ENCODE measurements at regions not wholly inside any gene's neighbourhood (a gene's known extent, or its start where the extent isn't known, plus 50 kb on each side); places are given as distances from the start of the nearest gene placed in this dataset.

DNA sequence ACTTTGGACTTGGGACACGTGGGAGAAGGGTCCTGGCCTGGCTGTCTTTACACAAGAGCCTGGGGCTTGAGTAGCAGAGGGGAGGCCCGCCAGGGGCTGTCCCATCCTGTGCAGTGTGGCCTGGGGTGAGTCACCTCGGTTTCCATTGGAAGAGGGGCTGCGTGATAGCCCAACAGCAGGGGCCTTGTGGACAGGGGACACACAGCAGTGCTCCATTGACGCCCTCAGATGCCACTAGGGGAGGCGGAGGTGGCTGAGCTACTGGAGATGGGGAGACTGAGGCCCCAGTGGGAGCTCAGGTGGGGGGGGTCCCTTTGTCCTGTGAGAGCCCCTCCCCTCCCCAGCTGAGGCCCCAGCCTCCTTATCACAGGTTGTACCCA is 50.0 kb upstream of the RNU6ATAC start:
- no peak for DNase-seq (ENCODE audit: low read depth in 4 of 4, low spot score in 3 of 4)

- no peak for DNase-seq (ENCODE audit: low read depth in 4 of 4, low spot score in 3 of 4)
Observed at GRCh38 chr9:134214766-134215419, 50.5 kb upstream of the RNU6ATAC start.

DNA sequence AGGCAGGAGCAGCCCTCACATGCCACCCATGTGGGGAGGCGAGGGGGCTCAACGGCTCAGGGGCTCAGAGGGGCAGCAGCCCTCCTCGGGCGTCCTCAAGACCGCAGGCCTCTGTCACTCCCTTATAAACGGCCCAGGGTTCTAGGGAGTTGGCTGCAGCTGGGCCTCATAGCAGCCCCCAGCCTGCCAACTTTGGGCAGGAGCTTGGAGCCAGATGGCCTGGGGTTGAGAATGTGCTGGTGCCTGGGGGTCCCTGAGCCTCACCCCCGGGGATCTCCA is 51.0 kb upstream of the RNU6ATAC start:
- DNase-seq (ENCODE audit: low read depth in 4 of 4, low spot score in 3 of 4): no peak

DNA sequence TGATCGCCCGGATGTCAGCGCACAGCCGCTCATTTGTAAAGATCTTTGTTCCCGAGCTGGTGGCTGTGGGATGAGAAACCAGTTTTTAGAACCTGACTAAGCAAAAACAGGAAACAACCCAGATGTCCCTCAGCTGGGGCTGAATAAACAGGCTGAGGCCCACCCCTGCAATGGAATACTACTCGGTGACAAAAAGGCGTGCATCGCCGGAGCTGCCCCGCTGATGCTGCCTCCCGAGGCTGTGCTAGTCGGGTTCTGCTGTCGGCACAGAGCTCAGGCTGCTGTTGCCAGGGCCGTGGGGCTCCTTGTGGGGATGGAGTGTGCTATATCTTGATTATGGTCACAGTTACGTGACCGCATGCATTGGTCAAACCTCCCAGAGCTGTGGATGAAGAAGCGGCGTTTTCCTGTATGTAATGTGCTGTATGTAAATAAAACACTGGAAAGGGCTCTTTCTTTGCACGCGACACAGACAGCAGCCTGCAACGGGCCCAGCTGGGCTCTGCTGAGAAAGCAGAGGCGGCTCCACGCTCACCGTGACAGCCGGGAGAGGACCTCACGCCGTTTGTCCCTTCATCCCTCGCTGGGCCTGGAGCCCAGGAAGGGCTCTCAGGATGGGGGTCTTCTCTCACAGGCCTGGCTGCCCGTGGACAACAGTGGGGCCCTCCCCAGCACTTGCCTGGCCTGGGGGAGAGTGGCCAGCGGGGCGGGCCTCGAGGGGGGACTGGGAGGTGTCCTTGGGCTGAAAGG is 51.5 kb upstream of the RNU6ATAC start:
- DNase-seq (ENCODE audit: low read depth in 4 of 4, low spot score in 3 of 4): no peak

DNA sequence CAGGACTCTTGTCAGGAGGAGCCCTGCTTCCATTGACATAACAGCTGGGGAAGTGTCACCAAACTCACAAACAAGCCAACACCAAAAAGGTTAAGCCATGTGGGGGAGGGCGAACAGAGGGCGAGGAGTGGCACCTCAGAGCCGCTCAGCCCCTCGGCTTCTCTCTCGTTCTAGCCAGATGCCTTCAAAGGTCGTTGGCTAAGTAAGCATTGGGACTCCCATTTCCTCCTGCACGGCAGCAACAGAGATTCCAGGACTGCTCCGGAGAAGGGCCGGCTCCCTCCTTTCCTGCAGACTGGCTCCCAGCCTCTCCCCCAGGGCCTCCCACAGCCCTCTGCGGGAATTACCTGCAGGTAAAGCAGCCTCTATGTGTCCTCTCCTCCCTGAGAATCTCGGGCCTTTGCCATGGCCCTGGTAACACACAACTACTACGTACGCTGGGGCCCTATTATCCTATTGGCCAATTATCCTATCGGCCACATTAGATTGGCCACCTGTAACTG is 52.1 kb upstream of the RNU6ATAC start:
- no peak for DNase-seq (ENCODE audit: low read depth in 4 of 4, low spot score in 3 of 4)

DNA sequence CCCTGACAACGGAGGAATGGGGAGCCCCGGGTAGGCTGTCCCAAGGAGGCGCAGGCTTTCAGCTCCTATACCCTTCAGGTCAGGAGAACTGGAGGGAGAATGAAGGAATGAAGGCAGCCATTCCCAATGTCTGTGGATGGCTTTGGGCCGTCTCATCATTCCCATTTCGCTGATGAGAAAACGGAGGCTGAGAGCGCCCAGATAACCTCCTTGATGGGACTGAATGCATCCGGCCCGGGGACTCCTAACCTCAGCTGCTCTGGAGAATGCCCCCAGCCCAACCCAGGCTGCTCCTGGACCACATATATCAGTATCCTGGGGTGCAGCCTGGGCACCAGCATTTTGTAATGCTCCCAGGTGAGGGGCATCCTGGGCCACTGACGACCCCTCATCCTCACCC is 52.6 kb upstream of the RNU6ATAC start:
- no peak for DNase-seq (ENCODE audit: low read depth in 4 of 4, low spot score in 3 of 4)

DNA sequence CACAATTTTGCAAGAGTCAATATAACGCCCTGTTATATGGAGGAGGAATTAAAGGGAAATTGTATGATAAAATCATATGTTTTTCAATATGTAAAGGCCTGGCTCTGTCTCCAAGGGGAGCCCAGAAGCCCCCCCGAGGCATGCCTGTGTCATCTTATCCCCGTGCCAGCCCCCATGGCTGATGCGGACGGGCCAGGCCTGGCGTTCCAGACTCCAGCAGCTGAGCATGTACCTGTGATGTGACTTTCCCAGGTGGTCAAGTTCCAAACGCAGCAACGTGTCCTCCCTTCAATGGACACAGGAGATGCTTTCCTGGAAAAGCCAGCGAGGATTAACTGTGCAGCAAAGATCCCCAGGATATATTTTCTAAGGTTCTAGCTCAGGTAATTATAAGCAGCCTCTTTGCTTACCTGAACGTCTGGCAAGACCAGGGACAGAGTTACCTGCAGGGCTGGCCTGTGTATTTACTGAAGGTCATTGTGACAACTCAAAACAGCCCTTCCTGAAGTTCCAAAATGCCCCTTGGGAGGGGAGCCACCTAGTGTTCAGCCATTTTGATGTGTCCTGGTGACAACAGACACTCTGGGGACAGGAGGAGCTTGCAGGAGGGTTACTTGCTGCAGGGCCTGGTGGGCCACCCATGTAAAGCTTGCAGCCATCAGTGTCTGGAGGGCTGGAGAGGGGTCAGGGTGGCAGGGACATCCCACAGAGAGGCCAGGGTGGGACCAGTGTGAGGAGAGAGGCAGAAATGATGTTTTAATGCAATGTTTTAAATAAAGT is 53.3 kb upstream of the RNU6ATAC start:
- DNase-seq (ENCODE audit: low read depth in 4 of 4, low spot score in 3 of 4): no peak

DNA sequence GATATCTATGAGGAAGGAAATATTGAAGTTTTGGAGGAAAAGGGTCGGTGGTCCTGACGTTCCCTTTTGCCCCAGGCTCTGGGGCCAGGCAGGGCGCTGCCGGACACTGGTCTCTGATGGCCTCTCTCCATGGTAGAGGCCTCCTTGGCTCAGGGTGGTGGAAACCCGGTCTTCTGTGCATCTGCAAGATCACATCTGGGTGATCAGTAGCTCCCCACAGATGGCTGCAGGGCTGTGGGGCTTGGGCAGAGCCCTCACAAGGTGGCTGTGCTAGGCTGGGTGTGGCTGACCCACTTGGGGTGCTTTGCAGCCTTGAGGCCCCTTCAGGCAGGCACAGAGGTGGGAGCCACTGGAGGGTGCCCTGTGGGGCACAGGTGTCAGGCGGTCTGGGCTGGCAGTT is 53.9 kb upstream of the RNU6ATAC start:
- no peak for DNase-seq (ENCODE audit: low read depth in 4 of 4, low spot score in 3 of 4)

DNA sequence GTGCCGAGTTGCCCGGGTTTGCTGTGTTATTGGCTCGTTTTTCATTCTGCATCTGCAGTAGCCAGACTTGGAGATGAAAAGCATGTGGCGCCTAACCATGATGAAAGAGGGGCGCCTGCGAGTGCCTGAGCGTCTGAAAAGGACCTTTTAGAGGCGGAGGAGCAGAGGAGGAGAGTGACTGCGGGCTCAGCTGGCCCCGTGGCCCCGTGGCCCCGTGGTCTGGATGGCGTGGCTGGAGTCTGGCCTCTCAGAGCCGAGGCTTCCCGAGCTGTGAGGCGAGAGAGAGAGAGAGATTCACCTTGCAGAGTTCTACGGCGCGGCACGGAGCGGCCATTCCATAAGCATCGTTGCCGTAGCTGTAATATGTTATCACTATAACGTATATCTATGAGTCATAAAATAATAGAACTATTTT is 55.3 kb upstream of the RNU6ATAC start:
- no peak for DNase-seq (ENCODE audit: low read depth in 4 of 4, low spot score in 3 of 4)

DNA sequence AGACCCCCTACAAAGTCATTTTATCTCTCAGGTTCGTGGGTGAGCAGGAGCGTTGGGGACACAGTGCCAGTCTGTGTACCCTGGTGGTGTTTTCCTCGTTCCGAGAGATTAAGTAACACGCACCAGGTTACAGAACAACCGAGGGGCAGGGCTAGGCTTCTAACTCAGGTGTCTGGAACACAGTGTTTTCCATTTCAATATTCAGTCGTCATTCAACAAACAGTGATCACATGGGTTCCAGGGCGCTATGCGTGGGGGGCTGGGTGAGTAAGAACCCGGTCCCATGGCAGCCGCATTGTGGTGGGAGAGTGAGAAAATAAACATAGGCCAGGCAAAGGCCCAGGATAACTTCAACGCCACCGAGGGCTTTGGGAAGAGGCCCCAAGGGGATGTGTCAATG is 55.9 kb upstream of the RNU6ATAC start:
- no peak for DNase-seq (ENCODE audit: low read depth in 4 of 4, low spot score in 3 of 4)

DNA sequence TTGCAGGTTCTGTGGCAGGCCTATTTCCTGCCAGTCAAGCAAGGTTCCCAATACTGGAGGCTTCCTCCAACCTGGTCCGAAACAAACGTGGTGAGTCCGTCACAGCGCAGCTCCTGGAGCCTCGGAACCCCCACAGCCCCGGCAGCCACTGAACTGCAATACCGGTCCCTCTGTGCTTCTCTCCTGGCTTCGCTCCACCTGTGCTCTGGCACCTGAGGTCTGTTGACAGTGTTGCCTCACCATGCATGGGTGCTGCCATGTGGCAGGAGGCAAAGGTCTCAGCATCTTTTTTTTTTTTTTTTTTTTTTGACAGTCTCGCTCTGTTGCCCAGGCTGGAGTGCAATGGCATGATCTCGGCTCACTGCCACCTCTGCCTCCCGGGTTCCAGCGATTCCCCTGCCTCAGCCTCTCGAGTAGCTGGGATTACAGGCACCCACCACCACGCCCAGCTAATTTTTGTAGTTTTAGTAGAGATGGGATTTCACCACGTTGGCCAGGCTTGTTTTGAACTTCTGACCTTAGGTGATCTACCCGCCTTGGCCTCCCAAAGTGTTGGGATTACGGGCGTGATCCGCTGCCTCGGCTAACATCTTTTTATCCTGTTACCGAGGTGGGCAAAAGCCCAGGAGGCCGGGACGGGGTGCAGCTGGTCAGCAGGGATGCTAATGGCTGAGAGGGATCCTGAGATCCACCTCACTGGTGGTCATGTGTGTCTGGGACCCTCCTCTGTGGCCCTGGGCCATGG is 57.1 kb upstream of the RNU6ATAC start:
- no peak for DNase-seq (ENCODE audit: low read depth in 4 of 4, low spot score in 3 of 4)

GRCh38 chr9:134222018-134222573 is 57.7 kb upstream of the RNU6ATAC start:
- no peak for DNase-seq (ENCODE audit: low read depth in 4 of 4, low spot score in 3 of 4)

GRCh38 chr9:134223091-134223490 is 58.7 kb upstream of the RNU6ATAC start:
- DNase-seq (ENCODE audit: low read depth in 4 of 4, low spot score in 3 of 4): no peak

- no peak for DNase-seq (ENCODE audit: low read depth in 4 of 4, low spot score in 3 of 4)
Observed at GRCh38 chr9:134223591-134224122, 59.3 kb upstream of the RNU6ATAC start.

GRCh38 chr9:134224127-134224526 is 59.8 kb upstream of the RNU6ATAC start:
- no peak for DNase-seq (ENCODE audit: low read depth in 4 of 4, low spot score in 3 of 4)

DNA sequence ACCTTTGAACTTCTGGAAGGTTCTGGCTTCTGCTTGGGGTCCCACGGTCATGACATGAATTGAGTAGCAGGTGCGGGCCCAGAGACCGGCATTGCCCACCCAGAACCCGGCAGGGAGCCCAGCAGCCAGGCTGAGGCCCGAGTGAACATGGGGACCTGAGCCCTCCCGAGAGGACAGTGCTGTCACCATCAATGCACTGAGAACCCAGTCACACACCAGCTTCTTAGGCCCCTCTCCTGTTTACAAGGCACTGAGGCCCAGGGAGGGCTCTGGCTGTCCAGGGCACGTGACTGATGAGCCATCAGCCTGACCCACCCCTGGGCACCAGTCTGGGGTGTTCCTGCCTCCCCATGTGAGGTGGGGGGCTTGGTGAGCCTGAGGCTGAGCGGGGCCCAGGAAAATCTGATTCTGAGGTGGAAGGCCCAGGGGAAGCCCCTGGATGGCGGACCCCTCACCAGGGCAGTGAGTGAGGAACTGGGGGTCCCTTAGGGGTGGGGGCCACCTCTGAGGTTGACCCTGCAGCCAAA is 60.3 kb upstream of the RNU6ATAC start:
- no peak for DNase-seq (ENCODE audit: low read depth in 4 of 4, low spot score in 3 of 4)

DNA sequence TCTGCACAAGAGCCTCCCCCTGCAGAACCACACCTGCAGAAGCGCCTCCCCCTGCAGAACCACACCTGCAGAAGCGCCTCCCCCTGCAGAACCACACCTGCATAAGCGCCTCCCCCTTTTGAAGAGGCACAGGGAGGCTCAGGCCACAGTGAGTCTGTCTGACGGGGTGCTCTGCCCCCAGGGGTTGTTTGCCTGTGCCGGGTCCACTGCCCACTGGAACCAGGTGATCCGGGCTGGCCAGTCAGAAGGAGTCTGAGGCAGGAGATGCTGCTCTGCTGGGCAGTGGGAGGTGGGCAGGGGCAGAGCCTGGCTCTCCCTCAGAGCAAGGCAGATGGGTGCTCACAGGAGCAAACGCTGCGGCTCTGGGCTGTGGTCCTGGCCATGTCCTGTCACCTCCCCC is 60.8 kb upstream of the RNU6ATAC start:
- DNase-seq (ENCODE audit: low read depth in 4 of 4, low spot score in 3 of 4): no peak

- no peak for DNase-seq (ENCODE audit: low read depth in 4 of 4, low spot score in 3 of 4)
Observed at GRCh38 chr9:134225816-134226215, 61.5 kb upstream of the RNU6ATAC start.

- peak in 2 of 4 donors; percentile 66 to 71 for DNase-seq (ENCODE audit: low read depth in 4 of 4, low spot score in 3 of 4)
Observed at GRCh38 chr9:134226221-134226930, 62.0 kb upstream of the RNU6ATAC start.

Data from right renal pelvis (tissue), 4 donors.